Suprapubic skin (tissue), 3 donors: ENCODE measurements at regions not wholly inside any gene's neighbourhood (a gene's known extent, or its start where the extent isn't known, plus 50 kb on each side); places are given as distances from the start of the nearest gene placed in this dataset.

Experiments
- CTCF ChIP-seq, 2 donors: fragments of 200-600 bp in 1 of 2; fragments of 450-650 bp in 1 of 2; sonication (generic) in 1 of 2; IDR thresholded peaks; one replicate each; pipeline ENCODE4 v1.5.1; 2016 to 2019; ENCODE audit warnings: antibody characterized with exemption in 2 of 2, mild to moderate bottlenecking in 1 of 2, moderate library complexity in 1 of 2
- POLR2A ChIP-seq, 2 donors: fragments of 450-650 bp; IDR thresholded peaks; one replicate each; pipeline ENCODE4 v1.6.1; 2017; ENCODE audit warnings: antibody characterized with exemption in 2 of 2, mild to moderate bottlenecking in 2 of 2, moderate library complexity in 2 of 2

- TF ChIP-seq CTCF (IDR thresholded peaks at IDR 0.05) (no peak), POLR2A (IDR thresholded peaks at IDR 0.05) (no peak)
Measured at GRCh38 chr2:173753441-173753840, 211.7 kb downstream of the SP3 start.
